H9 (cell line): ENCODE measurements at regions not wholly inside any gene's neighbourhood (a gene's known extent, or its start where the extent isn't known, plus 50 kb on each side); places are given as distances from the start of the nearest gene placed in this dataset.
A peak's percentile ranks its signal among the peaks of the same experiment; 100 is the strongest.
"Not testable (repeated sequence)": the region's sequence is repeated elsewhere in the genome, so short reads cannot be mapped to it uniquely, and the experiment has no call there.

Experiments used
- DNase-seq: peaks from one replicate; pipeline ENCODE4 v3.0.0-alpha.2; 2017
- H2AFZ ChIP-seq: one replicate; pipeline ENCODE4 v1.6.1; 2013; ENCODE audit warnings: mild to moderate bottlenecking, low read length, control low read depth, moderate library complexity
- H2AK5ac ChIP-seq: 2 replicates; pipeline ENCODE4 v1.6.1; 2013; ENCODE audit warnings: low read length, control low read depth, mixed read lengths; ENCODE audit not compliant: insufficient read length
- H2BK120ac ChIP-seq: one replicate; pipeline ENCODE4 v1.6.1; 2013; ENCODE audit warnings: low read depth, mild to moderate bottlenecking, low read length, control low read depth, inconsistent platforms; ENCODE audit not compliant: poor library complexity, severe bottlenecking
- H2BK12ac ChIP-seq: 2 replicates; pipeline ENCODE4 v1.6.1; 2013; ENCODE audit warnings: low read length, control low read depth, mixed read lengths, low read depth; ENCODE audit not compliant: insufficient read length
- H2BK15ac ChIP-seq: 2 replicates; pipeline ENCODE4 v1.6.1; 2013; ENCODE audit warnings: low read depth, low read length, control low read depth
- H2BK20ac ChIP-seq: one replicate; pipeline ENCODE4 v1.6.1; 2013; ENCODE audit warnings: low read depth, mild to moderate bottlenecking, low read length, control low read depth, inconsistent platforms; ENCODE audit not compliant: poor library complexity, severe bottlenecking
- H2BK5ac ChIP-seq: 2 replicates; pipeline ENCODE4 v1.6.1; 2013; ENCODE audit warnings: low read length, control low read depth, mixed read lengths; ENCODE audit not compliant: insufficient read length
- H3K14ac ChIP-seq: 2 replicates; pipeline ENCODE4 v1.6.1; 2013; ENCODE audit warnings: low read length, control low read depth; ENCODE audit not compliant: insufficient read depth
- H3K18ac ChIP-seq: 2 replicates; pipeline ENCODE4 v1.6.1; 2013; ENCODE audit warnings: low read depth, mild to moderate bottlenecking, mixed read lengths, low read length, control low read depth; ENCODE audit not compliant: insufficient read length
- H3K23ac ChIP-seq: 2 replicates; pipeline ENCODE4 v1.6.1; 2013; ENCODE audit warnings: low read length, control low read depth, mixed read lengths, low read depth; ENCODE audit not compliant: insufficient read length
- H3K23me2 ChIP-seq: 2 replicates; pipeline ENCODE4 v1.6.1; 2013; ENCODE audit warnings: low read depth, mild to moderate bottlenecking, mixed read lengths, low read length, control low read depth; ENCODE audit not compliant: insufficient read length, poor library complexity, severe bottlenecking
- H3K27ac ChIP-seq: 2 replicates; pipeline ENCODE4 v1.5.1; 2013; ENCODE audit warnings: low read length, control low read depth, mixed read lengths, low read depth; ENCODE audit not compliant: insufficient read length
- H3K27me3 ChIP-seq: 2 replicates; pipeline ENCODE4 v1.6.1; 2013; ENCODE audit warnings: low read length, control low read depth, inconsistent platforms; ENCODE audit not compliant: insufficient read depth
- H3K4ac ChIP-seq: 2 replicates; pipeline ENCODE4 v1.6.1; 2013; ENCODE audit warnings: low read depth, mild to moderate bottlenecking, control low read depth, inconsistent platforms, low read length, moderate library complexity
- H3K4me1 ChIP-seq: 2 replicates; pipeline ENCODE4 v1.6.1; 2013; ENCODE audit warnings: low read length, control low read depth, inconsistent platforms; ENCODE audit not compliant: insufficient read depth
- H3K4me2 ChIP-seq: 2 replicates; pipeline ENCODE4 v1.6.1; 2013; ENCODE audit warnings: low read length, control low read depth, mixed read lengths; ENCODE audit not compliant: insufficient read length, insufficient read depth
- H3K56ac ChIP-seq: 2 replicates; pipeline ENCODE4 v1.6.1; 2013; ENCODE audit warnings: low read depth, mild to moderate bottlenecking, mixed read lengths, low read length, control low read depth; ENCODE audit not compliant: insufficient read length
- H3K79me1 ChIP-seq: 2 replicates; pipeline ENCODE4 v1.6.1; 2013; ENCODE audit warnings: low read depth, mild to moderate bottlenecking, moderate library complexity, low read length, control low read depth, inconsistent platforms; ENCODE audit not compliant: insufficient read depth, poor library complexity, severe bottlenecking
- H3K79me2 ChIP-seq: 2 replicates; pipeline ENCODE4 v1.6.1; 2013; ENCODE audit warnings: low read length, control low read depth, inconsistent platforms; ENCODE audit not compliant: insufficient read depth
- H3K9ac ChIP-seq: 2 replicates; pipeline ENCODE4 v1.6.1; 2013; ENCODE audit warnings: low read length, control low read depth, mixed read lengths; ENCODE audit not compliant: insufficient read length; ENCODE audit errors: extremely low read depth
- H3K9me3 ChIP-seq: one replicate; pipeline ENCODE4 v1.6.1; 2013; ENCODE audit warnings: low read depth, low read length, inconsistent platforms; ENCODE audit not compliant: control insufficient read depth
- H3T11ph ChIP-seq: one replicate; pipeline ENCODE4 v1.6.1; 2013; ENCODE audit warnings: mild to moderate bottlenecking, low read length, control low read depth, inconsistent platforms
- H4K20me1 ChIP-seq: one replicate; pipeline ENCODE4 v1.6.1; 2013; ENCODE audit not compliant: control insufficient read depth, insufficient read length, insufficient read depth
- H4K5ac ChIP-seq: 2 replicates; pipeline ENCODE4 v1.6.1; 2013; ENCODE audit warnings: low read depth, mild to moderate bottlenecking, mixed read lengths, low read length, control low read depth; ENCODE audit not compliant: insufficient read length
- H4K8ac ChIP-seq: replicated peaks from 2 replicates; pipeline ENCODE4 v1.6.1; 2013; ENCODE audit warnings: low read length, control low read depth, mixed read lengths, low read depth; ENCODE audit not compliant: insufficient read length
- H4K91ac ChIP-seq: 2 replicates; pipeline ENCODE4 v1.6.1; 2013; ENCODE audit warnings: low read depth, mild to moderate bottlenecking, moderate library complexity, mixed read lengths, low read length, control low read depth; ENCODE audit not compliant: insufficient read length
- H3K27ac Mint-ChIP-seq, 3 experiments: 2 replicates in 2 of 3; 3 replicates in 1 of 3; pipeline ENCODE4 v1.8.0; 2020 to 2021; ENCODE audit warnings: mixed read lengths in 3 of 3, mild to moderate bottlenecking in 1 of 3, moderate library complexity in 1 of 3
- H3K27me3 Mint-ChIP-seq: 2 replicates; pipeline ENCODE4 v1.8.0; 2021; ENCODE audit warnings: low read depth, mild to moderate bottlenecking, moderate library complexity, mixed read lengths
- H3K36me3 Mint-ChIP-seq, 3 experiments: 2 replicates in 2 of 3; 3 replicates in 1 of 3; pipeline ENCODE4 v1.8.0; 2020 to 2021; ENCODE audit warnings: low read depth in 3 of 3, mixed read lengths in 3 of 3; ENCODE audit not compliant: insufficient read depth in 1 of 3
- H3K4me1 Mint-ChIP-seq, 2 experiments: 2 replicates each; pipeline ENCODE4 v1.8.0; 2020; ENCODE audit warnings: mixed read lengths in 2 of 2
- H3K4me3 Mint-ChIP-seq, 2 experiments: 2 replicates in 1 of 2; 3 replicates in 1 of 2; pipeline ENCODE4 v1.8.0; 2020 to 2021; ENCODE audit warnings: mild to moderate bottlenecking in 2 of 2, mixed read lengths in 2 of 2, moderate library complexity in 1 of 2
- H3K9me3 Mint-ChIP-seq, 2 experiments: 2 replicates in 1 of 2; 3 replicates in 1 of 2; pipeline ENCODE4 v1.8.0; 2020; ENCODE audit warnings: mild to moderate bottlenecking in 2 of 2, mixed read lengths in 2 of 2, moderate library complexity in 1 of 2
- CTCF ChIP-seq: fragments of 200-600 bp; sonication (generic); conservative IDR thresholded peaks from 3 replicates; pipeline ENCODE4 v1.8.0; 2021; ENCODE audit warnings: antibody characterized with exemption, mild to moderate bottlenecking
- WGBS: extraction: QIAGEN DNeasy Blood & Tissue Kit; methylation state at CpG from one replicate; pipeline ENCODE4 v1.1.7; 2013; ENCODE audit warnings: missing lambda C conversion rate, low lambda C conversion rate, mixed read lengths; ENCODE audit not compliant: insufficient read length; ENCODE audit errors: extremely low coverage; 5-methylcytosine and 5-hydroxymethylcytosine counted together

GRCh38 chr4:114146947-114147618 lies 167.6 kb upstream of the ARSJ start:
- no peak overlapping the region for H2BK20ac ChIP-seq
- H4K91ac ChIP-seq = no peak overlapping the region
- H3K4ac ChIP-seq = no peak overlapping the region
- H4K5ac ChIP-seq = no peak overlapping the region
- no peak overlapping the region for H2AK5ac ChIP-seq
- WGBS = no CpG with 5 or more reads among the region's 10 CpGs
- no peaks in the 10 kb centered on the region; a peak in 1 of 7 replicates for H3K36me3 Mint-ChIP-seq
- H3K9me3 ChIP-seq = no peaks in the 10 kb centered on the region
- H3K4me3 Mint-ChIP-seq = no peak overlapping the region
- no peak overlapping the region for H2AFZ ChIP-seq
- no peak overlapping the region for H3K56ac ChIP-seq
- no peak overlapping the region for H3K23ac ChIP-seq
- H3K27ac ChIP-seq = no peak overlapping the region
- H2BK15ac ChIP-seq = no peak overlapping the region
- no peaks in the 10 kb centered on the region for H3K79me1 ChIP-seq
- H3K23me2 ChIP-seq = no peaks in the 10 kb centered on the region
- H3K9me3 Mint-ChIP-seq = peaks cover 0 to 4% of the 10 kb centered on the region in 2 experiments; a peak in 2 of 5 replicates
- H3K4me1 Mint-ChIP-seq = peaks cover 3 to 7% of the 10 kb centered on the region in 2 experiments; a peak in 2 of 4 replicates
- no peak overlapping the region for H3K18ac ChIP-seq
- H3K27me3 Mint-ChIP-seq = no peaks in the 10 kb centered on the region
- H3K4me2 ChIP-seq = no peak overlapping the region
- TF ChIP-seq CTCF = no peak
- no peak overlapping the region for H3T11ph ChIP-seq
- H2BK12ac ChIP-seq = no peak overlapping the region
- H3K27me3 ChIP-seq = no peaks in the 10 kb centered on the region
- no peak for DNase-seq
- no peak overlapping the region for H3K9ac ChIP-seq
- no peak overlapping the region; the same call in 1 of the 2 replicates for H3K14ac ChIP-seq
- no peaks in the 10 kb centered on the region for H4K20me1 ChIP-seq
- H2BK120ac ChIP-seq = no peak overlapping the region
- H3K27ac Mint-ChIP-seq = peak overlapping the region in 2 of 3 experiments; percentile 60 to 94; a peak in 2 of 7 replicates
- no peak overlapping the region for H4K8ac ChIP-seq
- no peak overlapping the region for H2BK5ac ChIP-seq
- no peaks in the 10 kb centered on the region for H3K79me2 ChIP-seq
- H3K4me1 ChIP-seq = no peaks in the 10 kb centered on the region

GRCh38 chr4:114147619-114148208 lies 168.3 kb upstream of the ARSJ start:
- H2BK20ac ChIP-seq, DNase-seq, H3K27ac Mint-ChIP-seq, H3K27me3 ChIP-seq, H4K20me1 ChIP-seq, H3K27me3 Mint-ChIP-seq, H2AK5ac ChIP-seq, H3K36me3 Mint-ChIP-seq, H3K4me2 ChIP-seq, H3K4me1 ChIP-seq, H3T11ph ChIP-seq, H3K23ac ChIP-seq, H3K79me2 ChIP-seq, H2AFZ ChIP-seq, H4K5ac ChIP-seq, H3K23me2 ChIP-seq, H3K4me1 Mint-ChIP-seq, H3K4ac ChIP-seq, H3K9ac ChIP-seq, H3K56ac ChIP-seq, H3K14ac ChIP-seq, H3K79me1 ChIP-seq, H2BK120ac ChIP-seq, H4K91ac ChIP-seq, H3K18ac ChIP-seq, H3K9me3 Mint-ChIP-seq, H2BK5ac ChIP-seq, H2BK15ac ChIP-seq, H4K8ac ChIP-seq, H3K4me3 Mint-ChIP-seq, H3K27ac ChIP-seq, H2BK12ac ChIP-seq, H3K9me3 ChIP-seq: not testable (repeated sequence)
- WGBS = no CpG with 5 or more reads among the region's 17 CpGs
